PFSK-1 (cell line): ENCODE measurements at regions not wholly inside any gene's neighbourhood (a gene's known extent, or its start where the extent isn't known, plus 50 kb on each side); places are given as distances from the start of the nearest gene placed in this dataset.

ENCODE experiments used
- POLR2AphosphoS5 ChIP-seq: IDR thresholded peaks from 2 replicates; pipeline ENCODE4 v1.6.1; 2012; ENCODE audit warnings: low read depth, mild to moderate bottlenecking, control low read depth, low read length, moderate library complexity
- TAF1 ChIP-seq: IDR thresholded peaks from 2 replicates; pipeline ENCODE4 v1.6.1; 2012; ENCODE audit warnings: low read length, control low read depth, borderline replicate concordance; ENCODE audit not compliant: insufficient read depth

DNA sequence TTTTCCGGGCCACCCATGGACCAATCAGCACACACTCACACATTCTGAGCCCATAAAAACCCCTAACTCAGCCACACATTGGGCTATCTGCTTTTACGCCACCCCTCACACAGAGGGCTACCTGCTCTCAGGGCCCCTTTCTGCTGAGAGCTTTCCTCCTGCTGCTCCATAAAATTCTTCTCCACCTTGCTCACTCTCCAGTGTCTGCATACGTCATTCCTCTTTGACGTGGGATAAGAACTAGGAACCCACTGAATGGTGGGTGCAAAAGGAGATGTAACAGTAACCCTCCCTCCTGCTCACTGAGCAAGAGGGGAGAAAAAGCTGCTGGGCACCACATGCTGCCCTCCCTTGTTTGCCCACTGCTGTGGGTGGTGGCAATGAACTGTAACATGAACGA is 596.7 kb upstream of the TMEM132C start:
- TF ChIP-seq TAF1 (no peak), POLR2AphosphoS5 (no peak)
